ENCODE measurements at regions not wholly inside any gene's neighbourhood (a gene's known extent, or its start where the extent isn't known, plus 50 kb on each side); places are given as distances from the start of the nearest gene placed in this dataset.

GRCh38 chr9:107727086-107727780, 237.7 kb upstream of the KLF4 start (continued):
- TF ChIP-seq ZNF260 (CRISPR knock-in tag; IDR thresholded peaks at IDR 0.05; ENCODE audit: borderline replicate concordance, low read depth): no peak
- TF ChIP-seq MTF2 (CRISPR knock-in tag; IDR thresholded peaks at IDR 0.05; ENCODE audit: borderline replicate concordance): no peak
- TF ChIP-seq ZMYM4 (CRISPR knock-in tag; IDR thresholded peaks at IDR 0.05): no peak
- no peak for TF ChIP-seq NAIF1 (CRISPR knock-in tag; IDR thresholded peaks at IDR 0.05; ENCODE audit: borderline replicate concordance)
- no peak for TF ChIP-seq KLF12 (CRISPR knock-in tag; IDR thresholded peaks at IDR 0.05; ENCODE audit: borderline replicate concordance)
- TF ChIP-seq KAT8 (CRISPR knock-in tag; IDR thresholded peaks at IDR 0.05): no peak

GRCh38 chr9:107723015-107723414, 233.4 kb upstream of the KLF4 start:
- H3K9me3 ChIP-seq (ENCODE audit: low read length): no peaks in the 10 kb centered on the region
- no peak overlapping the region for H2AFZ ChIP-seq (ENCODE audit: low read length)
- H3K4me1 ChIP-seq (ENCODE audit: insufficient read depth, low read length): no peaks in the 10 kb centered on the region
- no peaks in the 10 kb centered on the region for H3K27me3 ChIP-seq (ENCODE audit: control insufficient read depth in 1 of 2, insufficient read depth in 2 of 2, low read length in 2 of 2)
- H3K4me3 ChIP-seq (replicated peaks in 1 of 3; ENCODE audit: insufficient read depth in 1 of 3, low read depth in 2 of 3, low read length in 3 of 3): no peak overlapping the region
- no TSS peak for BruUV-seq (replicated peaks)
- no peak for FAIRE-seq
- in situ Hi-C loops (cut with HindIII; ENCODE audit: extremely low pct_ligation_motif_present, low pct_unique_long_range_greater_than_20kb) (no loop called here), intact Hi-C loops (cut with micrococcal nuclease; ENCODE audit: unreplicated experiment) (no loop called here)
- no peak overlapping the region for H3K4me2 ChIP-seq (ENCODE audit: low read depth, low read length)
- H3K9ac ChIP-seq (ENCODE audit: insufficient read depth, low read depth, low read length): no peak overlapping the region
- H3K27ac ChIP-seq (ENCODE audit: extremely low read length, insufficient read depth, low read length): no peak overlapping the region
- no peaks in the 10 kb centered on the region for H3K36me3 ChIP-seq (replicated peaks in 1 of 2; ENCODE audit: control insufficient read depth in 1 of 2, insufficient read depth in 2 of 2, low read length in 2 of 2)
- H4K20me1 ChIP-seq (ENCODE audit: insufficient read depth, low read length): no peaks in the 10 kb centered on the region
- CTCF ChIA-PET (ENCODE audit: low intra/inter-chr PET ratio, low total read pairs): no interaction called here
- ATAC-seq: no peak
- no peak for DNase-seq (ENCODE audit: low spot score)
- WGBS (ENCODE audit: low lambda C conversion rate): 2% methylated on average over 4 of the region's 4 CpGs
- POLR2A ChIA-PET: no interaction called here
- no peaks in the 10 kb centered on the region for H3K79me2 ChIP-seq (ENCODE audit: insufficient read depth, low read length)
- no peak for TF ChIP-seq ZBTB34 (CRISPR knock-in tag; IDR thresholded peaks at IDR 0.05)
- TF ChIP-seq NONO (IDR thresholded peaks at IDR 0.05): no peak
- no peak for TF ChIP-seq NONO (CRISPR knock-in tag; conservative IDR thresholded peaks at IDR 0.05)
- no peak for TF ChIP-seq KMT2A (CRISPR knock-in tag; IDR thresholded peaks at IDR 0.05)
- no peak for TF ChIP-seq SP2 (CRISPR knock-in tag; IDR thresholded peaks at IDR 0.05)
- TF ChIP-seq NR2F1 (CRISPR knock-in tag; IDR thresholded peaks at IDR 0.05): no peak
- no peak for TF ChIP-seq HCFC1 (IDR thresholded peaks at IDR 0.05; ENCODE audit: low read depth, low read length)
- no peak for TF ChIP-seq RXRA (CRISPR knock-in tag; IDR thresholded peaks at IDR 0.05)
- TF ChIP-seq POGZ (CRISPR knock-in tag; IDR thresholded peaks at IDR 0.05): no peak
- no peak for TF ChIP-seq NKX3-1 (CRISPR knock-in tag; IDR thresholded peaks at IDR 0.05)
- no peak for TF ChIP-seq RELA (CRISPR knock-in tag; IDR thresholded peaks at IDR 0.05)
- TF ChIP-seq SNAPC2 (CRISPR knock-in tag; IDR thresholded peaks at IDR 0.05): no peak
- TF ChIP-seq, protein P1, sequence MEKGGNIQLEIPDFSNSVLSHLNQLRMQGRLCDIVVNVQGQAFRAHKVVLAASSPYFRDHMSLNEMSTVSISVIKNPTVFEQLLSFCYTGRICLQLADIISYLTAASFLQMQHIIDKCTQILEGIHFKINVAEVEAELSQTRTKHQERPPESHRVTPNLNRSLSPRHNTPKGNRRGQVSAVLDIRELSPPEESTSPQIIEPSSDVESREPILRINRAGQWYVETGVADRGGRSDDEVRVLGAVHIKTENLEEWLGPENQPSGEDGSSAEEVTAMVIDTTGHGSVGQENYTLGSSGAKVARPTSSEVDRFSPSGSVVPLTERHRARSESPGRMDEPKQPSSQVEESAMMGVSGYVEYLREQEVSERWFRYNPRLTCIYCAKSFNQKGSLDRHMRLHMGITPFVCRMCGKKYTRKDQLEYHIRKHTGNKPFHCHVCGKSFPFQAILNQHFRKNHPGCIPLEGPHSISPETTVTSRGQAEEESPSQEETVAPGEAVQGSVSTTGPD (CRISPR knock-in tag; IDR thresholded peaks at IDR 0.05): no peak
- TF ChIP-seq FOXM1 (CRISPR knock-in tag; IDR thresholded peaks at IDR 0.05): no peak

Measured in HepG2 (cell line).